ENCODE measurements at regions not wholly inside any gene's neighbourhood (a gene's known extent, or its start where the extent isn't known, plus 50 kb on each side); places are given as distances from the start of the nearest gene placed in this dataset.

DNA sequence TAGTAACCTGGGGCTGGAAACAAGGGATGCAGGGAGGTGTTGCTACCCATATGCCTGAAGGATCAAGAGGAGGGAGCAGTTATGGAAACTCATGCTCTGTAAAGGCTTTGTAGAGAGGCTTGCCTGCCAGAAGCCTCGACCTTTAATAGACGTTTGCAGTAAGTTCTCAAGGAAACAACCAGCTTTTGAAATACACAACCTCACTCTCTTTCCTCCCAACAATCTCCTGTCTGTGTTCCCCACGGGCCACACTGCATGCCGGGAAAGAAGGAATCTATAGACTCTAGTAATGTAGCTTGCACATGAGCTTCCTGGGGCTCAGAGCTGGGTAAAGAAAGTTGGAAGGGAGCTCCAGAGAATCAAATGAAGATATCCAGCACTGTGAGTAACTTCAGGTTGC lies 101.6 kb upstream of the PACRGL start:
- DNase-seq (no peak), ATAC-seq (ENCODE audit: insufficient read depth, low read depth) (no peak)
- Histone ChIP-seq H3K9ac (ENCODE audit: low read depth, low read length) (no peak overlapping the region), H3K27ac (ENCODE audit: low read length) (no peak overlapping the region), H3K4me2 (ENCODE audit: insufficient read depth, low read length) (no peak overlapping the region), H3K36me3 (ENCODE audit: insufficient read depth, low read length) (no peaks in the 10 kb centered on the region), H3K79me2 (ENCODE audit: insufficient read depth, low read length) (no peaks in the 10 kb centered on the region), H4K20me1 (ENCODE audit: insufficient read depth, low read length) (no peaks in the 10 kb centered on the region), H3K27me3 (ENCODE audit: insufficient read depth, low read length, poor library complexity) (no peaks in the 10 kb centered on the region), H3K9me3 (ENCODE audit: insufficient read depth, low read length, severe bottlenecking) (no peaks in the 10 kb centered on the region), H2AFZ (ENCODE audit: low read depth, low read length) (no peak overlapping the region), H3K4me1 (ENCODE audit: insufficient read depth, low read length) (no peaks in the 10 kb centered on the region), H3K4me3 (ENCODE audit: low read depth in 1 of 2, low read length in 2 of 2) (no peak overlapping the region)
- TF ChIP-seq EZH2 (IDR thresholded peaks at IDR 0.05; ENCODE audit: borderline replicate concordance, low read depth, low read length, severe bottlenecking) (no peak), CTCF (IDR thresholded peaks at IDR 0.05; ENCODE audit: borderline replicate concordance, extremely low read depth, low read length, poor library complexity, severe bottlenecking) (no peak)

DNA sequence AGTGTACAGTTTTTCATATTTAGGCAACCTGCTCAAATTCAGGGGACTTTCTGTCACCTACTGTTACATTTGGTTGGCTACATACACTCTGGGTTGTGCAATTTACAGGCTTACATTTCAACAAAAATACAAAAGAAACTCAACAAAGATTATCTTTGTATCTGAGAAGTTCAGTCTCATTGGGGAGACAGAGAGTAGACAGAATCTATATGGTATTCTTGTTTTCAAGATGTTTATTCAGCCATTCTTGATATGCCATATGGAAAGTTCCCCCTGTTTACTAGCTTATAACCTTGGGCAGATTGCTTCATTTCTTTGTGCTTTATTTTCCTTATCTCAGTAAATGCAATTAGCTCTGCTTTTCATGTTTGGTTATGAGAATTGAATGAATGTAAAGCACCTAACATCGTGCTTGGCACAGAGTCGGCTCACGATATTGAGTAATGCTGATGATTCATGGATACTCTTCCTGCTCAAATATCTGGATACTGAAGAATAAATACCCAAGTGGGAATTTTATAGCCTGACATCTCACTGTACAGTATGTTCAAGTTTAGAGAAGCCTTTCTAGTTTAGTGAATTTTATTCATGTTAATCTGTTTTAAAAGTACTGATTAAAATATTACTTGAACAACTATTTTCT lies 96.5 kb upstream of the PACRGL start:
- no peak overlapping the region for H3K4me2 ChIP-seq (ENCODE audit: insufficient read depth, low read length)
- H3K4me3 ChIP-seq (ENCODE audit: low read depth in 1 of 2, low read length in 2 of 2), result no peak overlapping the region
- no peak overlapping the region for H2AFZ ChIP-seq (ENCODE audit: low read depth, low read length)
- H3K36me3 ChIP-seq (ENCODE audit: insufficient read depth, low read length), result no peaks in the 10 kb centered on the region
- no peaks in the 10 kb centered on the region for H4K20me1 ChIP-seq (ENCODE audit: insufficient read depth, low read length)
- no peaks in the 10 kb centered on the region for H3K27me3 ChIP-seq (ENCODE audit: insufficient read depth, low read length, poor library complexity)
- ATAC-seq (ENCODE audit: insufficient read depth, low read depth) (no peak), DNase-seq (no peak)
- TF ChIP-seq CTCF (IDR thresholded peaks at IDR 0.05; ENCODE audit: borderline replicate concordance, extremely low read depth, low read length, poor library complexity, severe bottlenecking), result no peak
- no peak for TF ChIP-seq EZH2 (IDR thresholded peaks at IDR 0.05; ENCODE audit: borderline replicate concordance, low read depth, low read length, severe bottlenecking)
- H3K9me3 ChIP-seq (ENCODE audit: insufficient read depth, low read length, severe bottlenecking), result no peaks in the 10 kb centered on the region
- H3K79me2 ChIP-seq (ENCODE audit: insufficient read depth, low read length), result no peaks in the 10 kb centered on the region
- no peak overlapping the region for H3K9ac ChIP-seq (ENCODE audit: low read depth, low read length)
- H3K4me1 ChIP-seq (ENCODE audit: insufficient read depth, low read length), result no peaks in the 10 kb centered on the region
- no peak overlapping the region for H3K27ac ChIP-seq (ENCODE audit: low read length)

GRCh38 chr4:20612313-20612712 lies 87.9 kb upstream of the PACRGL start:
- Histone ChIP-seq H3K36me3 (ENCODE audit: insufficient read depth, low read length) (no peaks in the 10 kb centered on the region), H3K79me2 (ENCODE audit: insufficient read depth, low read length) (no peaks in the 10 kb centered on the region), H3K4me1 (ENCODE audit: insufficient read depth, low read length) (no peaks in the 10 kb centered on the region), H3K9ac (ENCODE audit: low read depth, low read length) (no peak overlapping the region), H2AFZ (ENCODE audit: low read depth, low read length) (no peak overlapping the region), H4K20me1 (ENCODE audit: insufficient read depth, low read length) (no peaks in the 10 kb centered on the region), H3K27me3 (ENCODE audit: insufficient read depth, low read length, poor library complexity) (no peaks in the 10 kb centered on the region), H3K4me2 (ENCODE audit: insufficient read depth, low read length) (no peak overlapping the region), H3K4me3 (ENCODE audit: low read depth in 1 of 2, low read length in 2 of 2) (no peak overlapping the region), H3K27ac (ENCODE audit: low read length) (no peak overlapping the region), H3K9me3 (ENCODE audit: insufficient read depth, low read length, severe bottlenecking) (no peaks in the 10 kb centered on the region)
- DNase-seq (no peak), ATAC-seq (ENCODE audit: insufficient read depth, low read depth) (no peak)
- TF ChIP-seq CTCF (IDR thresholded peaks at IDR 0.05; ENCODE audit: borderline replicate concordance, extremely low read depth, low read length, poor library complexity, severe bottlenecking) (no peak), EZH2 (IDR thresholded peaks at IDR 0.05; ENCODE audit: borderline replicate concordance, low read depth, low read length, severe bottlenecking) (no peak)

Data from DND-41 (cell line).